PC-9 (cell line): ENCODE measurements at regions not wholly inside any gene's neighbourhood (a gene's known extent, or its start where the extent isn't known, plus 50 kb on each side); places are given as distances from the start of the nearest gene placed in this dataset.
A peak's percentile ranks its signal among the peaks of the same experiment; 100 is the strongest.

Experiments used
- BruUV-seq: library from RNA; stranded (reverse); fragments of 400-500 nt; replicated peaks from 2 replicates; lab custom pipeline; 2021; lab: Mats Ljungman, UMichigan
- CTCF ChIA-PET: fragments of 300-600 bp; sonication (Branson Sonifier 250); formaldehyde crosslinking; loops from one replicate; lab custom pipeline; 2022; ENCODE audit warnings: antibody characterized with exemption; lab: Charles Lee
- POLR2A ChIA-PET: fragments of 300-600 bp; sonication (Branson Sonifier 250); formaldehyde crosslinking; loops from one replicate; lab custom pipeline; 2022; ENCODE audit warnings: antibody characterized with exemption; ENCODE audit not compliant: unreplicated experiment; lab: Charles Lee
- DNase-seq, 2 experiments: peaks; one replicate each; pipeline versions ENCODE4 v3.0.0 to v3.0.0-alpha.2; 2015 to 2022; ENCODE audit warnings: mixed read lengths in 1 of 2
- H2AFZ ChIP-seq: fragments of 200-600 bp; sonication (generic); 2 replicates; pipeline ENCODE4 v1.8.1; 2017; ENCODE audit warnings: antibody characterized with exemption
- H3F3A ChIP-seq: fragments of 200-600 bp; sonication (generic); 2 replicates; pipeline ENCODE4 v1.8.1; 2017; ENCODE audit warnings: antibody characterized with exemption, mild to moderate bottlenecking, low read depth; ENCODE audit not compliant: insufficient read depth
- H3K27ac ChIP-seq: fragments of 200-600 bp; sonication (generic); 2 replicates; pipeline ENCODE4 v1.6.1; 2016; ENCODE audit warnings: mixed run types
- H3K27me3 ChIP-seq: fragments of 200-600 bp; sonication (generic); 2 replicates; pipeline ENCODE4 v1.6.1; 2016; ENCODE audit warnings: low read depth, mixed run types; ENCODE audit not compliant: insufficient read depth
- H3K36me3 ChIP-seq: fragments of 200-600 bp; sonication (generic); 2 replicates; pipeline ENCODE4 v1.6.1; 2016; ENCODE audit warnings: low read depth, mixed run types
- H3K4me1 ChIP-seq: fragments of 200-600 bp; sonication (generic); replicated peaks from 2 replicates; pipeline ENCODE4 v1.6.1; 2016; ENCODE audit warnings: mixed run types; ENCODE audit not compliant: insufficient read depth
- H3K4me2 ChIP-seq: fragments of 200-600 bp; sonication (generic); 2 replicates; pipeline ENCODE4 v1.6.1; 2017; ENCODE audit warnings: mixed run types
- H3K4me3 ChIP-seq: fragments of 200-600 bp; sonication (generic); 2 replicates; pipeline ENCODE4 v1.6.1; 2016; ENCODE audit warnings: mixed run types
- H3K79me2 ChIP-seq: fragments of 200-600 bp; sonication (generic); 2 replicates; pipeline ENCODE4 v1.6.1; 2017; ENCODE audit warnings: low read depth, mixed run types
- H3K9me2 ChIP-seq: fragments of 200-600 bp; sonication (generic); 2 replicates; pipeline ENCODE4 v1.8.1; 2017; ENCODE audit warnings: mild to moderate bottlenecking; ENCODE audit not compliant: insufficient read depth
- H3K9me3 ChIP-seq: fragments of 200-600 bp; sonication (generic); 2 replicates; pipeline ENCODE4 v1.8.1; 2016; ENCODE audit warnings: low read depth; ENCODE audit not compliant: insufficient read depth
- H4K20me1 ChIP-seq: fragments of 200-600 bp; sonication (generic); 2 replicates; pipeline ENCODE4 v1.8.1; 2017; ENCODE audit not compliant: insufficient read depth
- EZH2 ChIP-seq: fragments of 200-600 bp; sonication (generic); IDR thresholded peaks from 2 replicates; pipeline ENCODE4 v1.8.0; 2017; ENCODE audit warnings: antibody characterized with exemption, low read depth
- intact Hi-C: fragments of 100-400 bp; cut with micrococcal nuclease; formaldehyde crosslinking; loops from one replicate; pipeline ENCODE4 v1.10.0; 2022; ENCODE audit not compliant: unreplicated experiment
- TF ChIP-seq, protein P1 (sequence below): fragments of 200-600 bp; sonication (generic); conservative IDR thresholded peaks from 2 replicates; pipeline ENCODE4 v1.6.1; 2017; ENCODE audit warnings: mixed run types, antibody characterized with exemption, mild to moderate bottlenecking, moderate library complexity

DNA sequence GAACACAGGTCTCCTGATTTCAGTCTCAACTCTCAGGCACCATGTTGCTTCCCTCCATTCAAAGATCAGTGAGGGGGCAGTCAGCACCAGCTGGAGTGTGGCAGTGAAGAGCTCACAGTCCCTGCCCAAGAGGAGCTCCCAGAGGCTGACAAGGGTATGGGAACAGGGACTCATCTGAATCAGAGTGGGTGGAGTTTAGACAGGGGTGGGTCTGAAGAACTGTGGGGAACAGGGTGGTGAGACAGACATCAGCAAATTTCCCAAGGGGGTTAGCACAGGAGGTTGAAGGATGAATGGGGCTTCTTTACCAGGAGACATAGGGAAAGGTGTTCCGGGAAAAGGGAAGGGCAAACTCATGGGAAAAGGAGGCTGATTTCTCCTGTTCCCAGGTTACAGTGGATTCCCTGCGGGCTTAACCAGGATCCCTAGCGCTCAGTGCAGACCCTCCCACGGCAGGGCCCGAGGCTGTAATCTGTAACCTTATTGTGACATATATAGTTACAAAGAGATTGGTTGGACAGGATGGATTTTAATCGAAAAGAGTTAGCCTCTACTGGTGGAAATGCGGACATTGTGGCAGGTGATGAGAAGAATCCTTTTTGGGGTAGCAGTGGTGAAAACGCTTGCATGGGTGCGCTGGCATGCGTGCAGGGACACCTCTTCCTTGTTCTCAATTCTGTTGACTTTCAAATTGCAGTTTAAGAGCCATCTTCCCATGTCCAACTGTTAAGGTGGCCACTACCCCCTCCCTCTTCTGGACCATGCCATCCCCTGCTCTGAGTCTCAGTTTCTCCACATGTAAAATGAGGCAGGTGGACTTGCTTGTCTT lies 160.3 kb downstream of the SMAD6 start:
- Histone ChIP-seq H3K79me2 (no peaks in the 10 kb centered on the region), H2AFZ (no peak overlapping the region), H3K27me3 (no peaks in the 10 kb centered on the region), H3F3A (no peaks in the 10 kb centered on the region), H3K27ac (no peak overlapping the region), H3K9me3 (no peaks in the 10 kb centered on the region), H3K9me2 (no peaks in the 10 kb centered on the region), H3K4me2 (no peak overlapping the region), H4K20me1 (no peaks in the 10 kb centered on the region), H3K4me3 (no peak overlapping the region), H3K4me1 (no peaks in the 10 kb centered on the region), H3K36me3 (no peaks in the 10 kb centered on the region)
- intact Hi-C loops, result loop anchor here (2.0 kb wide), 2 partner anchors 20 to 40 kb away; no protein-coding TSS in a partner anchor
- ChIA-PET POLR2A (no interaction called here), CTCF (interaction anchor here (0.5 to 1.0 kb wide), 4 partner anchors 21 to 200 kb away, joined by 3 to 6 read pairs (median 4); no protein-coding TSS in a partner anchor)
- no peak for TF ChIP-seq EZH2
- TF ChIP-seq, protein P1, sequence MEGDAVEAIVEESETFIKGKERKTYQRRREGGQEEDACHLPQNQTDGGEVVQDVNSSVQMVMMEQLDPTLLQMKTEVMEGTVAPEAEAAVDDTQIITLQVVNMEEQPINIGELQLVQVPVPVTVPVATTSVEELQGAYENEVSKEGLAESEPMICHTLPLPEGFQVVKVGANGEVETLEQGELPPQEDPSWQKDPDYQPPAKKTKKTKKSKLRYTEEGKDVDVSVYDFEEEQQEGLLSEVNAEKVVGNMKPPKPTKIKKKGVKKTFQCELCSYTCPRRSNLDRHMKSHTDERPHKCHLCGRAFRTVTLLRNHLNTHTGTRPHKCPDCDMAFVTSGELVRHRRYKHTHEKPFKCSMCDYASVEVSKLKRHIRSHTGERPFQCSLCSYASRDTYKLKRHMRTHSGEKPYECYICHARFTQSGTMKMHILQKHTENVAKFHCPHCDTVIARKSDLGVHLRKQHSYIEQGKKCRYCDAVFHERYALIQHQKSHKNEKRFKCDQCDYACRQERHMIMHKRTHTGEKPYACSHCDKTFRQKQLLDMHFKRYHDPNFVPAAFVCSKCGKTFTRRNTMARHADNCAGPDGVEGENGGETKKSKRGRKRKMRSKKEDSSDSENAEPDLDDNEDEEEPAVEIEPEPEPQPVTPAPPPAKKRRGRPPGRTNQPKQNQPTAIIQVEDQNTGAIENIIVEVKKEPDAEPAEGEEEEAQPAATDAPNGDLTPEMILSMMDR, result no peak
- BruUV-seq, result no TSS peak
- no peak for DNase-seq

DNA sequence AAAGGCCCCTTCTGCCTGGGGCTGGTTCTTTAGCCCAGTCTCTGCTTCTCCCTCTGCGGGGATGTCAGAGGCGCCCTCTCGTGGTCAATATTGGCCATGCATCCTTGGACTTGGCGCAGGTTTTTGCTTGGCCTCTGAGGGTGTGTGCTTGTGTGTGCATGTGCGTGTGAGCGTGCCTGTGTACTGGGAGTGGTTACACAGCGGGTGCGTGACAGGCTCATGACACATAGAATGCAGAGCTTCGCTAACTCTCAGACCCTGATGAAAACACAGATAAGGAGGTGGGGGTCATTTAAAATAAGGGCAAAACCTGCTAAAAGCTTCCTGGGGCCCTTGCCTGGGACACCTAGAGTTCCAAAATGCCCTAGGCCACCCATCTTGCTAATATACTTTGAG lies 160.9 kb downstream of the SMAD6 start:
- TF ChIP-seq, protein P1, result peak; percentile 89
- no peak for TF ChIP-seq EZH2
- ChIA-PET POLR2A (interaction anchor here (0.6 kb wide), 1 partner anchor 60 kb away, joined by 5 read pairs; no protein-coding TSS in a partner anchor), CTCF (interaction anchor here (0.6 to 0.9 kb wide), 3 partner anchors 20 to 500 kb away, joined by 3 to 11 read pairs (median 3); no protein-coding TSS in a partner anchor)
- Histone ChIP-seq H3K9me2 (no peaks in the 10 kb centered on the region), H3F3A (no peaks in the 10 kb centered on the region), H3K9me3 (no peaks in the 10 kb centered on the region), H3K4me1 (no peaks in the 10 kb centered on the region), H3K4me3 (no peak overlapping the region), H3K79me2 (no peaks in the 10 kb centered on the region), H4K20me1 (no peaks in the 10 kb centered on the region), H3K27ac (no peak overlapping the region), H3K27me3 (no peaks in the 10 kb centered on the region), H2AFZ (no peak overlapping the region), H3K4me2 (no peak overlapping the region), H3K36me3 (no peaks in the 10 kb centered on the region)
- no TSS peak for BruUV-seq
- peak; percentile 72 to 80 for DNase-seq
- intact Hi-C loops, result loop anchor here (2.0 kb wide), 2 partner anchors 20 to 40 kb away; no protein-coding TSS in a partner anchor

DNA sequence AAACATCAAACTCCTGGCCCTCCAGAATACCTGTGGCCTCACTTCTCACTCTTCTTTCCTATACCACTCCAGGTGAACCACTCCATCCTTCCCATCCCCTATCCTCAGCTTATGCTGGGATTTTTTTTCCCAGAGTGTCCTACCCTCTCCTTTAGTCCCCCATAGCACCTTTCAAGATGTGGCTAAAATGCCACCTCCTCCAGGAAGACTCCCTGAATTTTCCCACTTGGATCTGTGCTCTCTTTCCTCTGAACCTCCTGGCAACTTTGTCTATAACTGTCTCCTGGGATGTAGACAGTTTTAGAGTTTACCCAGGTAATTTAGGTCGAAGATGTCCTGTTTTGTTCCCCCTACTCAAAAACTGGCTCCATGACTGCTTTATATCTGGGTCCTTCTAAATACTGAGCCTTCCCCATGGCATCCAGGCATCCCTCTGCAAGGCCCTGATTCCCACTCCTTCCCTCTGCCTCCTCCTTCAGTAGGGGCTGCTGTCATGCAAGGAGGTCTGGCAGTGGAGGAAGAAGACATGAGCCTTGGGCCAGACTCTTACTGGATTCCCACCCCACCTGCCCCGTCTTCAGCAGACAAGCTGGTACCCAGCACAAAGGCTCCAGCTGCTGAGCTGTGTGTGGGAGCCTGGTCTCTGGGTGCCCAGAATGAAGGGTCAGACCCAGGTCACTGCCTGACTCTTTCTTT lies 161.5 kb downstream of the SMAD6 start:
- TF ChIP-seq EZH2, result no peak
- TF ChIP-seq, protein P1, result no peak
- Histone ChIP-seq H3K9me3 (no peaks in the 10 kb centered on the region), H3K4me3 (no peak overlapping the region), H3K79me2 (no peaks in the 10 kb centered on the region), H3K4me1 (no peaks in the 10 kb centered on the region), H3K4me2 (no peak overlapping the region), H3F3A (no peaks in the 10 kb centered on the region), H4K20me1 (no peaks in the 10 kb centered on the region), H3K9me2 (no peaks in the 10 kb centered on the region), H3K36me3 (no peaks in the 10 kb centered on the region), H3K27ac (no peak overlapping the region), H3K27me3 (no peaks in the 10 kb centered on the region), H2AFZ (no peak overlapping the region)
- no peak for DNase-seq
- BruUV-seq, result no TSS peak
- intact Hi-C loops, result loop anchor here (2.0 kb wide), 2 partner anchors 19 to 39 kb away; no protein-coding TSS in a partner anchor
- ChIA-PET POLR2A (interaction anchor here (0.6 kb wide), 1 partner anchor 61 kb away, joined by 5 read pairs; no protein-coding TSS in a partner anchor), CTCF (interaction anchor here (0.6 to 0.9 kb wide), 4 partner anchors 20 to 1161 kb away, joined by 3 to 11 read pairs (median 3); no protein-coding TSS in a partner anchor)
